ENCODE measurements at regions not wholly inside any gene's neighbourhood (a gene's known extent, or its start where the extent isn't known, plus 50 kb on each side); places are given as distances from the start of the nearest gene placed in this dataset.
"Not testable (repeated sequence)": the region's sequence is repeated elsewhere in the genome, so short reads cannot be mapped to it uniquely, and the experiment has no call there.

GRCh38 chr3:169029674-169030285, 633.7 kb downstream of the MECOM start:
- Histone ChIP-seq H3K27me3 (ENCODE audit: insufficient read depth, low read length) (no peaks in the 10 kb centered on the region), H3K9me3 (ENCODE audit: low read depth, low read length) (no peaks in the 10 kb centered on the region), H3K4me3 (ENCODE audit: low read length) (no peak overlapping the region), H3K4me1 (ENCODE audit: insufficient read depth, low read length) (no peaks in the 10 kb centered on the region)

GRCh38 chr3:169028716-169029115, 634.8 kb downstream of the MECOM start:
- Histone ChIP-seq H3K9me3 (ENCODE audit: low read depth, low read length) (no peaks in the 10 kb centered on the region), H3K27me3 (ENCODE audit: insufficient read depth, low read length) (no peaks in the 10 kb centered on the region), H3K4me3 (ENCODE audit: low read length) (no peak overlapping the region), H3K4me1 (ENCODE audit: insufficient read depth, low read length) (no peaks in the 10 kb centered on the region)

GRCh38 chr3:169026543-169027182, 636.8 kb downstream of the MECOM start:
- H3K27me3 ChIP-seq (ENCODE audit: insufficient read depth, low read length), result no peaks in the 10 kb centered on the region
- H3K4me3 ChIP-seq (ENCODE audit: low read length), result no peak overlapping the region
- no peaks in the 10 kb centered on the region for H3K9me3 ChIP-seq (ENCODE audit: low read depth, low read length)

GRCh38 chr3:169022457-169022856, 641.1 kb downstream of the MECOM start:
- H3K9me3 ChIP-seq (ENCODE audit: low read depth, low read length), result no peaks in the 10 kb centered on the region
- H3K4me3 ChIP-seq (ENCODE audit: low read length), result no peak overlapping the region
- H3K27me3 ChIP-seq (ENCODE audit: insufficient read depth, low read length), result no peaks in the 10 kb centered on the region
- no peaks in the 10 kb centered on the region for H3K4me1 ChIP-seq (ENCODE audit: insufficient read depth, low read length)

More at GRCh38 chr3:169026543-169027182, 636.8 kb downstream of the MECOM start:
- H3K4me1 ChIP-seq (ENCODE audit: insufficient read depth, low read length), result no peaks in the 10 kb centered on the region

GRCh38 chr3:169020371-169020770, 643.1 kb downstream of the MECOM start:
- Histone ChIP-seq H3K9me3 (ENCODE audit: low read depth, low read length) (no peaks in the 10 kb centered on the region), H3K4me1 (ENCODE audit: insufficient read depth, low read length) (no peaks in the 10 kb centered on the region), H3K4me3 (ENCODE audit: low read length) (no peak overlapping the region), H3K27me3 (ENCODE audit: insufficient read depth, low read length) (no peaks in the 10 kb centered on the region)

GRCh38 chr3:169009453-169009852, 654.1 kb downstream of the MECOM start:
- Histone ChIP-seq H3K4me1 (ENCODE audit: insufficient read depth, low read length) (no peaks in the 10 kb centered on the region), H3K27me3 (ENCODE audit: insufficient read depth, low read length) (no peaks in the 10 kb centered on the region), H3K4me3 (ENCODE audit: low read length) (no peak overlapping the region), H3K9me3 (ENCODE audit: low read depth, low read length) (no peaks in the 10 kb centered on the region)

- Histone ChIP-seq H3K27me3 (ENCODE audit: insufficient read depth, low read length) (no peaks in the 10 kb centered on the region), H3K9me3 (ENCODE audit: low read depth, low read length) (no peaks in the 10 kb centered on the region), H3K4me3 (ENCODE audit: low read length) (no peak overlapping the region), H3K4me1 (ENCODE audit: insufficient read depth, low read length) (no peaks in the 10 kb centered on the region)
These were observed 654.6 kb downstream of the MECOM start for GRCh38 chr3:169008776-169009358.

GRCh38 chr3:169007145-169007544, 656.4 kb downstream of the MECOM start:
- Histone ChIP-seq H3K9me3 (ENCODE audit: low read depth, low read length) (no peaks in the 10 kb centered on the region), H3K4me1 (ENCODE audit: insufficient read depth, low read length) (no peaks in the 10 kb centered on the region), H3K4me3 (ENCODE audit: low read length) (no peak overlapping the region), H3K27me3 (ENCODE audit: insufficient read depth, low read length) (no peaks in the 10 kb centered on the region)

- not testable (repeated sequence) for H3K27me3 ChIP-seq (ENCODE audit: insufficient read depth, low read length); H3K4me3 ChIP-seq (ENCODE audit: low read length); H3K4me1 ChIP-seq (ENCODE audit: insufficient read depth, low read length); H3K9me3 ChIP-seq (ENCODE audit: low read depth, low read length)
These were observed 657.1 kb downstream of the MECOM start for GRCh38 chr3:169006398-169006797.

GRCh38 chr3:169002689-169003088, 660.8 kb downstream of the MECOM start:
- Histone ChIP-seq H3K9me3 (ENCODE audit: low read depth, low read length) (no peaks in the 10 kb centered on the region), H3K4me3 (ENCODE audit: low read length) (no peak overlapping the region), H3K4me1 (ENCODE audit: insufficient read depth, low read length) (no peaks in the 10 kb centered on the region), H3K27me3 (ENCODE audit: insufficient read depth, low read length) (no peaks in the 10 kb centered on the region)

- Histone ChIP-seq H3K4me1 (ENCODE audit: insufficient read depth, low read length) (no peaks in the 10 kb centered on the region), H3K27me3 (ENCODE audit: insufficient read depth, low read length) (no peaks in the 10 kb centered on the region), H3K4me3 (ENCODE audit: low read length) (no peak overlapping the region), H3K9me3 (ENCODE audit: low read depth, low read length) (no peaks in the 10 kb centered on the region)
These were observed 664.7 kb downstream of the MECOM start for GRCh38 chr3:168998792-168999191.

- Histone ChIP-seq H3K4me3 (ENCODE audit: low read length) (no peak overlapping the region), H3K4me1 (ENCODE audit: insufficient read depth, low read length) (no peaks in the 10 kb centered on the region), H3K27me3 (ENCODE audit: insufficient read depth, low read length) (no peaks in the 10 kb centered on the region), H3K9me3 (ENCODE audit: low read depth, low read length) (no peaks in the 10 kb centered on the region)
These were observed 666.0 kb downstream of the MECOM start for GRCh38 chr3:168997488-168997887.

GRCh38 chr3:168996622-168997021, 666.9 kb downstream of the MECOM start:
- no peaks in the 10 kb centered on the region for H3K9me3 ChIP-seq (ENCODE audit: low read depth, low read length)
- no peaks in the 10 kb centered on the region for H3K27me3 ChIP-seq (ENCODE audit: insufficient read depth, low read length)
- H3K4me1 ChIP-seq (ENCODE audit: insufficient read depth, low read length), result no peaks in the 10 kb centered on the region
- H3K4me3 ChIP-seq (ENCODE audit: low read length), result no peak overlapping the region

- no peaks in the 10 kb centered on the region for H3K4me1 ChIP-seq (ENCODE audit: insufficient read depth, low read length)
- no peak overlapping the region for H3K4me3 ChIP-seq (ENCODE audit: low read length)
- no peaks in the 10 kb centered on the region for H3K9me3 ChIP-seq (ENCODE audit: low read depth, low read length)
- H3K27me3 ChIP-seq (ENCODE audit: insufficient read depth, low read length), result no peaks in the 10 kb centered on the region
These were observed 668.4 kb downstream of the MECOM start for GRCh38 chr3:168995129-168995528.

GRCh38 chr3:168991803-168992202, 671.7 kb downstream of the MECOM start:
- Histone ChIP-seq H3K27me3 (ENCODE audit: insufficient read depth, low read length) (no peaks in the 10 kb centered on the region), H3K9me3 (ENCODE audit: low read depth, low read length) (no peaks in the 10 kb centered on the region), H3K4me3 (ENCODE audit: low read length) (no peak overlapping the region), H3K4me1 (ENCODE audit: insufficient read depth, low read length) (no peaks in the 10 kb centered on the region)

- H3K4me1 ChIP-seq (ENCODE audit: insufficient read depth, low read length), result no peaks in the 10 kb centered on the region
- H3K27me3 ChIP-seq (ENCODE audit: insufficient read depth, low read length), result no peaks in the 10 kb centered on the region
- no peak overlapping the region for H3K4me3 ChIP-seq (ENCODE audit: low read length)
- H3K9me3 ChIP-seq (ENCODE audit: low read depth, low read length), result no peaks in the 10 kb centered on the region
These were observed 672.9 kb downstream of the MECOM start for GRCh38 chr3:168990621-168991020.
